ENCODE measurements at regions not wholly inside any gene's neighbourhood (a gene's known extent, or its start where the extent isn't known, plus 50 kb on each side); places are given as distances from the start of the nearest gene placed in this dataset.

DNA sequence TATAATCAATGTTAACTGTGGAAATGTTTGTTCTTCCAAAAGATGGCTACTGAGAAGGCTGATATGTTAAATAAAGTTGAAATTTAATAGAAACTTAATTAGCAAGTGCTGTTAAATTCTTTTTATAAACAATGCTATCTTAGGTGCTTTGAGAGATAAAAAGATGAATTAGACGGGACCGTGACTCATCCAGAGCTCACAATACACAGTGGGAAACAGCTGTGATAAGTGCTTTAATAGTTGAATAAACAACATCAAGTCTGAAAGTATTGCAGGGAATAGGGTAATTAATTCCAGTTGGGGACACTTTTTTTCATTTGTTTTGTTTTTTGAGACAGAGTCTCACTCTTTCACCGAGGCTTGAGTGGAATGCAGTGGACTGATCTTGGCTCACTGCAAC, 85.5 kb upstream of the DTNA start:
- no peaks in the 10 kb centered on the region for H3K27me3 ChIP-seq (replicated peaks; ENCODE audit: control insufficient read depth, insufficient read depth, low read length)
- no peak overlapping the region for H3K4me3 ChIP-seq (replicated peaks; ENCODE audit: low read depth, low read length)
- TF ChIP-seq, protein P1, sequence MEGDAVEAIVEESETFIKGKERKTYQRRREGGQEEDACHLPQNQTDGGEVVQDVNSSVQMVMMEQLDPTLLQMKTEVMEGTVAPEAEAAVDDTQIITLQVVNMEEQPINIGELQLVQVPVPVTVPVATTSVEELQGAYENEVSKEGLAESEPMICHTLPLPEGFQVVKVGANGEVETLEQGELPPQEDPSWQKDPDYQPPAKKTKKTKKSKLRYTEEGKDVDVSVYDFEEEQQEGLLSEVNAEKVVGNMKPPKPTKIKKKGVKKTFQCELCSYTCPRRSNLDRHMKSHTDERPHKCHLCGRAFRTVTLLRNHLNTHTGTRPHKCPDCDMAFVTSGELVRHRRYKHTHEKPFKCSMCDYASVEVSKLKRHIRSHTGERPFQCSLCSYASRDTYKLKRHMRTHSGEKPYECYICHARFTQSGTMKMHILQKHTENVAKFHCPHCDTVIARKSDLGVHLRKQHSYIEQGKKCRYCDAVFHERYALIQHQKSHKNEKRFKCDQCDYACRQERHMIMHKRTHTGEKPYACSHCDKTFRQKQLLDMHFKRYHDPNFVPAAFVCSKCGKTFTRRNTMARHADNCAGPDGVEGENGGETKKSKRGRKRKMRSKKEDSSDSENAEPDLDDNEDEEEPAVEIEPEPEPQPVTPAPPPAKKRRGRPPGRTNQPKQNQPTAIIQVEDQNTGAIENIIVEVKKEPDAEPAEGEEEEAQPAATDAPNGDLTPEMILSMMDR (IDR thresholded peaks at IDR 0.05; ENCODE audit: insufficient read depth, low read length, poor library complexity, severe bottlenecking): no peak
- no peak for DNase-seq (ENCODE audit: extremely low read depth, insufficient read length)
- H3K36me3 ChIP-seq (ENCODE audit: control insufficient read depth, insufficient read depth, low read length): no peaks in the 10 kb centered on the region

GRCh38 chr18:34626404-34627136, 83.5 kb upstream of the DTNA start:
- no peak overlapping the region for H3K4me3 ChIP-seq (replicated peaks; ENCODE audit: low read depth, low read length)
- DNase-seq (ENCODE audit: extremely low read depth, insufficient read length): no peak
- TF ChIP-seq, protein P1 (IDR thresholded peaks at IDR 0.05; ENCODE audit: insufficient read depth, low read length, poor library complexity, severe bottlenecking): no peak
- no peaks in the 10 kb centered on the region for H3K27me3 ChIP-seq (replicated peaks; ENCODE audit: control insufficient read depth, insufficient read depth, low read length)
- H3K36me3 ChIP-seq (ENCODE audit: control insufficient read depth, insufficient read depth, low read length): no peaks in the 10 kb centered on the region

GRCh38 chr18:34627137-34627920, 82.8 kb upstream of the DTNA start:
- no peaks in the 10 kb centered on the region for H3K36me3 ChIP-seq (ENCODE audit: control insufficient read depth, insufficient read depth, low read length)
- H3K4me3 ChIP-seq (replicated peaks; ENCODE audit: low read depth, low read length): no peak overlapping the region
- TF ChIP-seq, protein P1 (IDR thresholded peaks at IDR 0.05; ENCODE audit: insufficient read depth, low read length, poor library complexity, severe bottlenecking): no peak
- no peaks in the 10 kb centered on the region for H3K27me3 ChIP-seq (replicated peaks; ENCODE audit: control insufficient read depth, insufficient read depth, low read length)
- no peak for DNase-seq (ENCODE audit: extremely low read depth, insufficient read length)

DNA sequence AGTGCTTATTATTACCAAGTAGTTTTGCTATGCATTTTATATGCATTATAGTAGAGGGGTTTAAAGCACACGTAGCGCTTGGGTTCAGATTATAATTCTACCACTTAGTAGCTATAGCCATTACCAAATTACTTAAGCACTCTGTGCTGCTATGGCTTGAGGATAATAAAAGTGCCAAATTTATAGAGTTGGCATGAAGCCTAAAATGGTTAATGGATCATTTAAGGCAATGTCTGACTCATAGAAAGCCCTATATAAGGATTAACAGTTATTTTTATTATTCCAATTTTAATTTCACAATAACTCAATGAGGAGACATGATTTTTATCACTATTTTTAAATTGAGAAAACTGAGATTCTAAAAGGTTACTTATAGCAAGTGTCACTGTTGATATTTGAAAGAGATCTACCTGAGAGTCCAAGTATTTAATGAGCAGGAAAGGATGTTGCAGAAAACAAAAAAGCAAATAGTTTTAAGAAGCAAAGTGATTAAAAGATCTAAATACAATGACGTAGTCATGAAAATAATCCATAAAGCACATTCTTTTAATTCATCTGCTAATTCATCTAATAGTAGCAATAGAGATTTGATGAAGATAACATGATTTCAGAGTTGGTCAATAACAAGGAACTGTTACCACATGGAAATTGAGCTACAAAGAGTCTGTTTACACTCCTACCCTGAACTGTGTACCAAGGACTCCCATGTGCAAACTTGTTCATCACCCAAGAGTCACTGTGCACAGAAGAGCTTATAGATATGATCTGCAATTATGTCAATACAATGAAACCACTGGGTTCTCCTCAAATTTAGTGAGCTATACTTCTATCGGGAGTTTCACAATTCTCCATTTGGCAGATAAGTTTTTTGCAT, 78.8 kb upstream of the DTNA start:
- DNase-seq (ENCODE audit: extremely low read depth, insufficient read length): no peak
- Histone ChIP-seq H3K4me3 (replicated peaks; ENCODE audit: low read depth, low read length) (no peak overlapping the region), H3K27me3 (replicated peaks; ENCODE audit: control insufficient read depth, insufficient read depth, low read length) (no peaks in the 10 kb centered on the region), H3K36me3 (ENCODE audit: control insufficient read depth, insufficient read depth, low read length) (no peaks in the 10 kb centered on the region)
- TF ChIP-seq, protein P1 (IDR thresholded peaks at IDR 0.05; ENCODE audit: insufficient read depth, low read length, poor library complexity, severe bottlenecking): no peak

DNA sequence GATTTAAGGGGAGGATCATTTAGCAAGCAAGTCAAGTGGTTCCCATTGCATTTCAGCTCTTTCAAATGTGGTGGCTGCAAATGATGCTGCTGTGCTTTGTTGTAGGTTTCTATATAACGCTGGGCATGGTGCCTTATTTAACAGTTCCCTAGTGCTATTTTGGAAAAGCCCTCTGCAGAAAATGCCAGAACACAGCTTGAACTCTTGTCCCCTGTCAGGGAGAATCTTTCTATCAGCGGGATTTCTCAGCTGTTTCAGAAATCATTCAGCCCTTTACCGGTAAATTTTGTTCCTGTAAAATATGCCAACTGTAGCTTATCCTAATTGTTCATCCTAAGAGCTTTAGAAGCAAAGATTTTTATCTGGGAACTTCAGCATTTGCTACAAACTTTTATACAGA, 77.8 kb upstream of the DTNA start:
- no peak for DNase-seq (ENCODE audit: extremely low read depth, insufficient read length)
- no peaks in the 10 kb centered on the region; the same call in 1 of the 2 replicates for H3K27me3 ChIP-seq (replicated peaks; ENCODE audit: control insufficient read depth, insufficient read depth, low read length)
- TF ChIP-seq, protein P1 (IDR thresholded peaks at IDR 0.05; ENCODE audit: insufficient read depth, low read length, poor library complexity, severe bottlenecking): no peak
- H3K36me3 ChIP-seq (ENCODE audit: control insufficient read depth, insufficient read depth, low read length): no peaks in the 10 kb centered on the region
- no peak overlapping the region for H3K4me3 ChIP-seq (replicated peaks; ENCODE audit: low read depth, low read length)

Data from GM06990 (cell line).